EH (cell line): ENCODE measurements at regions not wholly inside any gene's neighbourhood (a gene's known extent, or its start where the extent isn't known, plus 50 kb on each side); places are given as distances from the start of the nearest gene placed in this dataset.

ENCODE experiments used
- DNase-seq: peaks from one replicate; pipeline ENCODE4 v3.0.0-alpha.2; 2015; ENCODE audit warnings: low read depth

DNA sequence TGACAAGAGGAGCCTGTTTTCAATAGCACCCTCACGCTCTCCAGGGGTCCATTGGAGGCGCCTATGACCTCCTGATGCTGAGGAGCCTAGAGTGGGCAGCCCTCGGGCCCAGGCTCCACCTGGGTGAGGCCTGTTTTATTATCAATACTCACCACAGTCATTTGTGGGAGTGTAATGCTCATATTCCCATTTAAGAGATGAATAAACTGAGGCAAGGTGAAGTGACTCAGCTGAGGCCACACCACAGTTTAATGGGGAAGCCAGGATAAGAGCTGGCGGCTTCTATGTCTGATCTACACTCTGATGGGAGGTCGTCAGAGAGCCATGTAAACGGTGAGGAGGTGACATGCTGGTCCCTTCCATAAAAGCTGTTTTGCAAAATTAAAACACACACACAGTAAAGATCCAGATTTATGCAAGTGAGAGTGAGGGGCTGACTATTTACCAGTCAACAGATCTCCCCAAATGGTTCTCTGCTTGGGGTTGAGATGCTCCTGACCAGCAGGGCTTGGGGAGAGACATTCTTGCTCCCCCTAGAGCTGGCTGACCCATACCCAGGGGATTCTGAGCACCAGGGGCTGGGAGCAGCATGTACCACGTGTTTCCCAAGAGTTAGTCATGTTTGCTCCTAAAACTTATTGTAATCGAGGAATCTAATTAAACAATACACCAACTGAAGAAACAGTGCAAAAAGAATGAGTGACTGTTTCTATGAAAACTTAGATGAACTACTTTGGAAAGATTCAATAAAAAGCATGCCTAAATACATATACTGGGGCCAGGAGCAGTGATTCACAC, 81.0 kb upstream of the INSIG1 start:
- DNase-seq = peak; percentile 44

DNA sequence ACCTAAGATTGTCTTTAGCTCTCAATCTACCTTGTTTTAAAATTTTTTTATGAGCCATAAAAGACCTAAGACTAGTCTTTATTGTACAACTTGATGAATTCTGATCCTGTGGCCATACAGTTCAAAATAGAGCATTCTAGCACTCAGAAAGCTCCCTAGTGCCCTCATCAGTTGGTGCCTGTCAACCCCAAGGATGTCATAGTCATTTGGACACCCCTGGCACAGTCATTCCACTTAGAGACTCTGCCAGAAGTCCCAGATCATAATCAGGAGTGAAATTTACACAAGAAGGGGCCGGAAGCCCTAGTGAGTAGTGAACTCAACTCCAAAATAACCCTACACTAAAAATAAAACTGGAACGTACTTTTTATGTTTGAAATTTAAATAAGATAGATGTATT, 80.0 kb upstream of the INSIG1 start:
- DNase-seq = no peak

GRCh38 chr7:155218276-155219153, 79.2 kb upstream of the INSIG1 start:
- no peak for DNase-seq

GRCh38 chr7:155219154-155219531, 78.5 kb upstream of the INSIG1 start:
- DNase-seq = no peak

GRCh38 chr7:155219947-155220769, 77.5 kb upstream of the INSIG1 start:
- DNase-seq = no peak

GRCh38 chr7:155220903-155221302, 76.8 kb upstream of the INSIG1 start:
- no peak for DNase-seq

- no peak for DNase-seq
These were observed 76.1 kb upstream of the INSIG1 start for GRCh38 chr7:155221547-155221946.

DNA sequence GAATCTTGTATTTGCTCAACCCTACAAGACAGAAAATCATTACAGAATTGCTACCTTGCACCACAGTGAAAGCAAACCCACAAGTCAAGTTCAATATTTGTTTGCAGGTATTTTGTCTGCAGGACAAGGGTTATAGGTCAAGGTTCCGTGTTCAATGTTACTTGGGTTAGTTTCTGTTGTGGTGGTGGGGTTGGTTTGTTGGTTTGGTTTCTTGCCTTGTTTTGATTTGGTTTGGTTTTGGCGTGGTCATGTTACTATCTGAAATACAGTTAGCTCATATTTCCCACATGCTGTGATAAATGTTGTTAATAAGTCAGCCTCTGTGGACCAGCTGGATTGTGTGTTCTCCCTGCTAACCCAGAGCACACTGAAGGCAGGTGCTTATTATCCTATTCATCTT, 75.6 kb upstream of the INSIG1 start:
- DNase-seq = no peak

DNA sequence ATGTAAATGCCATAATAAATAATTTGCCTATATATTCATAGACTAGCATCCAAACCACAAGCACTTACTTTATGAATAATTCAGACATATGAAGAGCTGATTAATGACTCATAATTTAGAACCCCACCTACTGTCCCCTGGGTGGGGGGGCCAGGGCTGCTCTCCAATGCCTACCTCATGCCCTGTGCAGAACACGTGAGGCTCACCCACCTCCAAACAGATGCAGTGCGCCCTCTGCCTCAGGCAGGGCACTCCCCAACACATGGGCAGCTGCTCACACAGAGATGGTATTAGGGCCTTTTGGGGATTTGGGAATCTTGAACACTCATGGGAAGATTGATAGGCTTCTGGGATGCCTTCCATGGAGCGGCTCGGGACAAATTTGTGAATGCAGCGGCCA, 75.1 kb upstream of the INSIG1 start:
- DNase-seq = no peak

DNA sequence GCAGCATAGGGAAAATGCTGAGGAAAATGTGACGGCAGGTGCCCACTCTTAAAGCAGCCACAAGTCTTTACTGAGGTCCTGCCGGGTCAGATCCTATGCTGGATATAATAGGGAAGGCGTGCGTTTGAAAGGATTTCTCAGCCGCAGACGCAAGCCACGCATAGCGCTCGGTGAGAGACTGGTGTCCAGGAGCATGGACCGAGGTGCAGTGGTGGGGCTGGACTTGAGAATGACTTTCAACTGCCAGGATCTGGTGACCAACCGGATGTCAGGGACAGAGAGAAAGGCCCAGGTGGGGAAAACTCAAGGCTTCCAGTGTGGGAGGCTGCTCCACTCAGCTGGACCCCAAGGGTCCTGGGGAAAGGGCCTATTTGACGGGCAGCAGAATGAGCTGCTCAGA, 74.7 kb upstream of the INSIG1 start:
- no peak for DNase-seq

- no peak for DNase-seq
These were observed 74.2 kb upstream of the INSIG1 start for GRCh38 chr7:155223503-155223902.

- no peak for DNase-seq
These were observed 73.4 kb upstream of the INSIG1 start for GRCh38 chr7:155224116-155224811.

DNA sequence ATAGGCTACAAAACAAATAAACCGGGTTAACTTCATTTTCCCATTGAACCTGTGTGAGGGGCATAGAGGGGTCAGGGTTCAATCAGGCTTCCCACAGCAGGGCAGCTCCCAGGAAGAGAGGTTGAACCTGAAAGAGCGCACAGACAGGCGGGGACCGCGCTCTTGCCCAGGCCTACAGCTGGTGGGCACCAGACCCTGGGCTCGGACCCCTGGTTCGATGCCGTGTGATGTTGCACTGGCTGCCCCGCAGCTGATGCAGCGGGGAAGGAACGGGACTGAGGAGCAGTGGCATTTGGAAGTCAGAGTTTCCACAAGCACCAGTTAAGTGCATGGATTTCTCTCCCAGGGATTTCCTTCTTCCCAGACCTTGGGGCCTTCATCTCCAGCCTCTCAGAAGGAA, 72.6 kb upstream of the INSIG1 start:
- no peak for DNase-seq

DNA sequence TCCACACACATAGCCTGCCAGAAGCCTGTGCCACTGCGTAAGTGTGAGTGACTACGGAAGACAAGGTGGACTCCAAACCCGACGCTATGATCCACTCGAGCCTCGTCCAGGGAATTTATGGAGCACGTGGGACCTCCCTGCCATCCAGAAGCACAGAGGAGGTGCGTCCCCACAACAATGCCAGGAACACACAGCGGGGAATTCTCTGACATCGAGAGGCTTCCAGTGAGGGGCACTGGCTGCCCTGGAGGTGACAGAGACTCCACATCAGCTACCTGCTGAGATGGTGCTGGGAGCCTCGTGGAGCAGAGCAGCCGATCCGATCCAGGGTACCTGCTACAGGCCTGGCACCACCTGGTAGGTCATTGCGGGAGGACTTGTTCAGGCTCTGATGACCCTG, 72.2 kb upstream of the INSIG1 start:
- no peak for DNase-seq

DNA sequence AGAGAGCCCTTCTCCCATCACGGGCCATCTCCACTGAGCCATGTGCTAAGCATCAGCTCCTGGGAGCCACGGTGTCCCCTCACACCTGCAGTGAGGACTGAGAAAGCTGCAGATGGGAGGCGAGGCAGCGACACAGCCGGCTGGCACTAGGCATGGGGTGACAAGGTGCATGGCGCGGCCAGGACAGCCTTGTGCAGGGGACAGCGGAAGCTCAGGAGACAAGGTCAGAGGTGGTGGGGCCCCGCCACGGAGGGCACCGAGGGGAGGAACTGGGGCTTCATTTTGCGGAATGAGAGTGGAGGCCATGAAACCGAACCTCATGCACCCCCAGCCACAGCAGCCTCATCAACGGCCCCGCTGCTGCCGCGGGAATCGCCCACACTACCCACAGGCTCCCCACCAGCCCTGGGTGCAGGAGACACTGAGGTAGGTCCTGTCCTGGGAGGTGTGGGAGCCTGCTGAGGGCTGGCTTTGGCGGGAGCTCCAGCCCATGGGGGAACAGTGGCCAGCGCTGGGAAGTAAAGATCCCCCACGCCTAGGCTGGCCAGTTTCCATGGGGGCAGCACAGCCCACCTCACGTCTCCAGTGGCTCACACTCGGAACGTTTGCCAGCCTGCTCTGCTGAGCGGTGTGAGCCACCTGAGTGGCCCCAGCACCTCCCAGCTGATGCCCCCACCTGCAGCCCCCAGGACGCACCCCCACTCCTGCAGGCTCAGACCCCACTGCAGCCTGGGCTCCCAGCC, 71.2 kb upstream of the INSIG1 start:
- DNase-seq = no peak

- no peak for DNase-seq
These were observed 70.5 kb upstream of the INSIG1 start for GRCh38 chr7:155227004-155227787.

GRCh38 chr7:155227788-155228458, 69.8 kb upstream of the INSIG1 start:
- DNase-seq = no peak

DNA sequence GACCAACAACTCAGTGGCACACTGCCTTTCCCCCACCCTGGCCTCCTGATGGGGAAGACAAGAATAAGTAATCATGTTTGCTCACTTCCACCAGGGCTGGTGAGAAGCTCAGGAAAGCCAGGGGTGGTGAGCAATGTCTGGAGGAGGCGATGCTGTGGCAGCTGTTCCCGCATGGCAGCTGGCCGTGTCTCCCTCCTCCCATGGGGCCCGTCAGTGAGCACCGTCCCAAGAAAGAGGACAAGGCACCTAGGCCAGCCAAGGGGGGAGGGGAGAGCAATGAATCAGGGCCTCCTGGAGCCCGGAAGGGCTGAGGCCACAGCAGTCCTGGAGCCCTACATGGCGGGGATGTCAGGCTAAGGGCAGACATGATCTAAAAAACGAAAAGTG, 69.2 kb upstream of the INSIG1 start:
- DNase-seq = peak; percentile 31

GRCh38 chr7:155228894-155229293, 68.8 kb upstream of the INSIG1 start:
- DNase-seq = no peak
